ENCODE measurements at regions not wholly inside any gene's neighbourhood (a gene's known extent, or its start where the extent isn't known, plus 50 kb on each side); places are given as distances from the start of the nearest gene placed in this dataset.

DNA sequence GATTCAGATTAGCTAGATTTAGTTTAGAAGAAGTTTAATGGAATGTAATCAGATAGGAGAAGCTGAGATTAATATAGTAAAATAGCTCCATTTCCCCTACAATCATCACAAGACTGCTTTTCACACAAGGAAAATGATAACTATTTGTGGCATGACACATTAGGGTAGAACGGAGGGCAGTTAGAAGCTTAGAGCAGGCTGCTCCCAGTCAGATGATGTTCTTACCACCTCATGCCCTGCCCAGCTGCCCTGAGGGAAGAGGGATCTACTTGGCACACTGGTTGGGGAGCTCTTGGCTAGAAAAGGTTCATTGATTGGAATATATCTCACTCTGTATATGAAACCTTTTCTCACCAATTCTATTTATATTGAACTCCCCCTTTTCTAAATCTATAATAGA is 180.7 kb upstream of the IL15 start:
- Histone ChIP-seq H3K36me3 (ENCODE audit: insufficient read depth, low read length) (no peaks in the 10 kb centered on the region), H3K4me2 (ENCODE audit: low read depth, low read length, poor library complexity, severe bottlenecking) (no peak overlapping the region), H2AFZ (ENCODE audit: low read length) (no peak overlapping the region), H3K9ac (ENCODE audit: low read length) (no peak overlapping the region), H3K9me3 (ENCODE audit: low read length) (peaks cover 8% of the 10 kb centered on the region; the same call in 1 of the 2 replicates), H3K4me1 (ENCODE audit: low read length) (no peaks in the 10 kb centered on the region), H3K9me2 (replicated peaks; ENCODE audit: insufficient read depth, low read length) (no peaks in the 10 kb centered on the region; the same call in 1 of the 2 replicates), H3K27ac (ENCODE audit: low read length) (no peak overlapping the region), H3K79me2 (ENCODE audit: low read length) (no peaks in the 10 kb centered on the region), H3K4me3 (ENCODE audit: low read length) (no peak overlapping the region), H3K27me3 (ENCODE audit: low read length) (no peaks in the 10 kb centered on the region), H4K20me1 (ENCODE audit: insufficient read depth, low read depth, low read length) (no peaks in the 10 kb centered on the region)
- no peak for DNase-seq

DNA sequence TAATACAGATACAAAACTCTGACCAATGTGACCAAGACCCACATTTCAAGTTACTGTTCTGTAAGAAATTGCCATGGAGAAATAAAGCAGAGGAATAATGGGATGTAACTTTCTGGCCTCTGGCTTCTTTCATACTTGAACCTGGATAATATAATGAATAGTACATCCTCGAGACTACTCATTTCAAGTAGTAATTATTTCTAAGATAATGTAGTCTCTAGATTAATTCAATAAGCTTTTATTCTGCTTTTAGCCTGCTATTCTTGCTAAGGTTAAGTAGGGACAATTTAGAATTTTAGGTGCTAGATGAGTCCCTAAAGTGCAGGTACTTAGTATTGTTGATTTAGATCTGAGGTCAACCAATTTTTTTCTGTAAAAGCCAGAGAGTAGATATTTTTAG is 178.7 kb upstream of the IL15 start:
- H3K4me2 ChIP-seq (ENCODE audit: low read depth, low read length, poor library complexity, severe bottlenecking): no peak overlapping the region
- no peak overlapping the region for H2AFZ ChIP-seq (ENCODE audit: low read length)
- H3K9ac ChIP-seq (ENCODE audit: low read length): no peak overlapping the region
- no peaks in the 10 kb centered on the region for H4K20me1 ChIP-seq (ENCODE audit: insufficient read depth, low read depth, low read length)
- H3K9me2 ChIP-seq (replicated peaks; ENCODE audit: insufficient read depth, low read length): no peaks in the 10 kb centered on the region; the same call in 1 of the 2 replicates
- no peak overlapping the region for H3K27ac ChIP-seq (ENCODE audit: low read length)
- H3K4me1 ChIP-seq (ENCODE audit: low read length): no peaks in the 10 kb centered on the region
- no peak overlapping the region for H3K4me3 ChIP-seq (ENCODE audit: low read length)
- H3K9me3 ChIP-seq (ENCODE audit: low read length): peaks cover 5% of the 10 kb centered on the region; the same call in 1 of the 2 replicates
- H3K27me3 ChIP-seq (ENCODE audit: low read length): no peaks in the 10 kb centered on the region
- no peak for DNase-seq
- H3K36me3 ChIP-seq (ENCODE audit: insufficient read depth, low read length): no peaks in the 10 kb centered on the region
- no peaks in the 10 kb centered on the region for H3K79me2 ChIP-seq (ENCODE audit: low read length)

DNA sequence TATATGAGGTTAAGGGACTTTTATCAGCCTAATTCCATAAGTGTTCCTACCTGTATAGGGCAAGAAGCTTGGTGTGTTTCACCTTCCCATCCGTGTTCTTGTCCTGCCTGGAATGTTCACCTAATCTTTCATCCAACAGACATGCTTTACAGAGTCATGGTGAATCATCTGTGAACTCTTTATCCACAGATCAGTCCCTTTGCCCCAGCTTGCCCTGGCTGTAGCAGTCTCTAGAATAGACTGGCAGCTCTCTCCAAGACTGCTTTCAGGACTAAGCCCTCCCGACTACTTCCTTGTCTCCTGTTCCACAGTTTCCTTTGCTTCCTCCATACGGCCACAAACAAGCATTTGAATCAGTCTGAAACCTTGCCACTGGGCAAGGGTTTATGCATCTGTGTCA is 177.9 kb upstream of the IL15 start:
- Histone ChIP-seq H3K36me3 (ENCODE audit: insufficient read depth, low read length) (no peaks in the 10 kb centered on the region), H3K27me3 (ENCODE audit: low read length) (no peaks in the 10 kb centered on the region), H3K4me1 (ENCODE audit: low read length) (no peaks in the 10 kb centered on the region), H3K79me2 (ENCODE audit: low read length) (no peaks in the 10 kb centered on the region), H3K9me3 (ENCODE audit: low read length) (0 out of 2 replicates have a peak, but pooled peaks cover 3% of the 10 kb centered on the region), H3K9ac (ENCODE audit: low read length) (no peak overlapping the region), H4K20me1 (ENCODE audit: insufficient read depth, low read depth, low read length) (no peaks in the 10 kb centered on the region), H3K9me2 (replicated peaks; ENCODE audit: insufficient read depth, low read length) (no peaks in the 10 kb centered on the region; the same call in 1 of the 2 replicates), H3K27ac (ENCODE audit: low read length) (no peak overlapping the region), H3K4me3 (ENCODE audit: low read length) (no peak overlapping the region), H2AFZ (ENCODE audit: low read length) (no peak overlapping the region), H3K4me2 (ENCODE audit: low read depth, low read length, poor library complexity, severe bottlenecking) (no peak overlapping the region)
- no peak for DNase-seq

DNA sequence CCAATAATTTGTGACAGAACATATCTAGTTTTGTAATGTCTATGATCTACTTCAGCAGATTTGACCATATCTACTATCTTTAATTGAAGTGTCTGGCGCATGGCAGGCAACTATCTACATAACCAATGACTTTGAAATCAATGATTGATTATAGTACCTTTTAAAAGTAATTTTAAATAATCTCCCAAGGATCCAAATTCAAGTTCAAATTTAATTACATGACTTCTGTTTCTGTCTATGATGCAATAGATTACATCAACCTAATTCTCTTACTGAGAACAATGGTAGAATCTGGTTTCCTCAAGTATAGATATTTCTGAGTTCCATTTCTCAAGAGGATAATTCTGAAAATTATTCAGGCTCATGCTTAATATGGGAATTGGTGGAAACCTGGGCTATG is 177.4 kb upstream of the IL15 start:
- no peak overlapping the region for H3K27ac ChIP-seq (ENCODE audit: low read length)
- H2AFZ ChIP-seq (ENCODE audit: low read length): no peak overlapping the region
- H3K36me3 ChIP-seq (ENCODE audit: insufficient read depth, low read length): no peaks in the 10 kb centered on the region
- H3K79me2 ChIP-seq (ENCODE audit: low read length): no peaks in the 10 kb centered on the region
- H3K4me1 ChIP-seq (ENCODE audit: low read length): no peaks in the 10 kb centered on the region
- H3K9ac ChIP-seq (ENCODE audit: low read length): no peak overlapping the region
- H3K9me2 ChIP-seq (replicated peaks; ENCODE audit: insufficient read depth, low read length): no peaks in the 10 kb centered on the region; the same call in 1 of the 2 replicates
- H4K20me1 ChIP-seq (ENCODE audit: insufficient read depth, low read depth, low read length): no peaks in the 10 kb centered on the region
- H3K4me2 ChIP-seq (ENCODE audit: low read depth, low read length, poor library complexity, severe bottlenecking): no peak overlapping the region
- no peak for DNase-seq
- H3K4me3 ChIP-seq (ENCODE audit: low read length): no peak overlapping the region
- 0 out of 2 replicates have a peak, but pooled peaks cover 3% of the 10 kb centered on the region for H3K9me3 ChIP-seq (ENCODE audit: low read length)
- H3K27me3 ChIP-seq (ENCODE audit: low read length): no peaks in the 10 kb centered on the region

DNA sequence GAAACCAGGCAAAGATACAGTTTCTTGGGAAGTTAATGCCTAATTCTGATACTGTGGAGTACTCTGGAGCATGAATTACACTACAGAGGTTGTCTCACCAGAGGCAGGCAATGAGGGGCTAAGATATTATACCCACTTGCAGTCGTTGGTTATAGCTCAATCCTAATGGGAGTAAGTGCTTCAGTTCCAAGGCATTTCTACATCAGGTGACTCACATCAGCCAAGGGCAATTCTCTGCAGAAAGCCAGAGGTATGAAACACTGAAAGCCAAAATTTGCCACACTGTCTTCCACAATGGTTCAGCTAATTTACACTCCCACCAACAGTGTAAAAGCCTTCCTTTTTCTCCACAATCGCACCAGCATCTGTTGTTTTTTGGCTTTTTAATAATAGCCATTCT is 174.0 kb upstream of the IL15 start:
- no peak overlapping the region for H3K4me2 ChIP-seq (ENCODE audit: low read depth, low read length, poor library complexity, severe bottlenecking)
- no peak overlapping the region for H3K9ac ChIP-seq (ENCODE audit: low read length)
- H2AFZ ChIP-seq (ENCODE audit: low read length): no peak overlapping the region
- H3K27me3 ChIP-seq (ENCODE audit: low read length): no peaks in the 10 kb centered on the region
- no peak overlapping the region for H3K27ac ChIP-seq (ENCODE audit: low read length)
- H3K4me1 ChIP-seq (ENCODE audit: low read length): no peaks in the 10 kb centered on the region
- H3K79me2 ChIP-seq (ENCODE audit: low read length): no peaks in the 10 kb centered on the region
- no peaks in the 10 kb centered on the region for H3K36me3 ChIP-seq (ENCODE audit: insufficient read depth, low read length)
- no peak overlapping the region for H3K4me3 ChIP-seq (ENCODE audit: low read length)
- no peaks in the 10 kb centered on the region for H4K20me1 ChIP-seq (ENCODE audit: insufficient read depth, low read depth, low read length)
- DNase-seq: no peak
- no peaks in the 10 kb centered on the region; the same call in 1 of the 2 replicates for H3K9me2 ChIP-seq (replicated peaks; ENCODE audit: insufficient read depth, low read length)
- peaks cover 5% of the 10 kb centered on the region for H3K9me3 ChIP-seq (ENCODE audit: low read length)

DNA sequence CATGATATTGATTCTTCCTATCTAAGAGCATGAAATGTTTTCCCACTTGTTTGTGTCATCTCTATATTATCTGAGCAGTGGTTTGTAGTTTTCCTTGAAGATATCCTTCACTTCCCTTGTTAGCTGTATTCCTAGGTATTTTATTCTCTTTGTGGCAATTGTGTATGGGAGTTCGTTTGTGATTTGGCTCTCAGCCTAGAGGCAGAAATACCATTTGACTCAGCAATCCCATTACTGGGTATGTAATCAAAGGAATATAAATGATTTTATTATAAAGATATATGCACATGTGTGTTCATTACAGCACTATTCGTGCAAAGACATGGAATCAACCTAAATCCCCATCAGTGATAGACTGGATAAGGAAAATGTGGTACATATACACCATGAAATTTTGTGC is 172.7 kb upstream of the IL15 start:
- H3K27ac ChIP-seq (ENCODE audit: low read length): no peak overlapping the region
- H3K27me3 ChIP-seq (ENCODE audit: low read length): no peaks in the 10 kb centered on the region
- H3K9me3 ChIP-seq (ENCODE audit: low read length): peaks cover 5% of the 10 kb centered on the region
- no peaks in the 10 kb centered on the region for H3K79me2 ChIP-seq (ENCODE audit: low read length)
- no peak overlapping the region for H2AFZ ChIP-seq (ENCODE audit: low read length)
- no peak overlapping the region for H3K4me3 ChIP-seq (ENCODE audit: low read length)
- no peaks in the 10 kb centered on the region for H4K20me1 ChIP-seq (ENCODE audit: insufficient read depth, low read depth, low read length)
- H3K4me1 ChIP-seq (ENCODE audit: low read length): no peaks in the 10 kb centered on the region
- no peak for DNase-seq
- no peaks in the 10 kb centered on the region for H3K36me3 ChIP-seq (ENCODE audit: insufficient read depth, low read length)
- H3K9me2 ChIP-seq (replicated peaks; ENCODE audit: insufficient read depth, low read length): no peaks in the 10 kb centered on the region; the same call in 1 of the 2 replicates
- H3K4me2 ChIP-seq (ENCODE audit: low read depth, low read length, poor library complexity, severe bottlenecking): no peak overlapping the region
- no peak overlapping the region for H3K9ac ChIP-seq (ENCODE audit: low read length)

DNA sequence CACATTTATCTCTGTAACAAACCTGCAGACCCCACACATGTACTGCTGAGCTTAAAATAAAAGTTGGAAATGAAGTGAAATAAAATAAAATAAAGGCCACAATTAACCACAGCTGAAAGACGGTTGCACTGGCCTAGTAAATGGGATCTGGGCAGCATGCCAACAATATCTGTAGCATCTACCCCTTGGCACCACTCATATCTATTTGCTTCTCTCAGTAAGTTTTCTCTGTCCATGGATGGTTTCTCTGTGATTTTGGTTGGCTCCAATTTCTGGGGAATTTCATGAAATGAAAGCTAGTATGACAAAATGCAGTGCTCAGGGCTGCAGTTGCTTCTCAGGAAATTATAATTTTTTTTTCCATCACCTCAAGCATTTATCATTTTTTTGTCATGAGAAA is 172.0 kb upstream of the IL15 start:
- Histone ChIP-seq H3K9ac (ENCODE audit: low read length) (no peak overlapping the region), H3K9me2 (replicated peaks; ENCODE audit: insufficient read depth, low read length) (no peaks in the 10 kb centered on the region; the same call in 1 of the 2 replicates)

DNA sequence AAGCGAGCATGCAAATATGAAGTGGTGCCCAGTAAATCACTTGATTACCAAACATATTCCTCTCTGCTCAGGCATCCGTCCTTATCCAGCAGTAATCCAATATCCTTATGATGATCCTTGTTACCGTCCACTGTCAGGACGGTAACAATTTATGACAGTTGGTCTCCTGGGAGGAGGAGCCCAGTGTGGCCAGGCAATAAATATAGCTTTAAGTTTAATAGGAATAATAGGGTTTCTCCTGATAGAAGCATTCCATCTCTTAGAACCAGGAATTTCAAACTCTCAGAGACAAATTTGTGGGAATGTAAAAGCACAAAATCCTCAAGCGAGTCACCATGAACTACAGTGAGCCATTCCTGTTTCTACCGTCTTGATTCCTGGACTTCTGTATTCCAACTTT is 171.2 kb upstream of the IL15 start:
- H3K9me3 ChIP-seq (ENCODE audit: low read length): peaks cover 5% of the 10 kb centered on the region
- no peak overlapping the region for H3K4me2 ChIP-seq (ENCODE audit: low read depth, low read length, poor library complexity, severe bottlenecking)
- no peak overlapping the region for H2AFZ ChIP-seq (ENCODE audit: low read length)
- no peak overlapping the region for H3K9ac ChIP-seq (ENCODE audit: low read length)
- no peaks in the 10 kb centered on the region for H3K4me1 ChIP-seq (ENCODE audit: low read length)
- no peaks in the 10 kb centered on the region for H3K27me3 ChIP-seq (ENCODE audit: low read length)
- H3K9me2 ChIP-seq (replicated peaks; ENCODE audit: insufficient read depth, low read length): no peaks in the 10 kb centered on the region
- H4K20me1 ChIP-seq (ENCODE audit: insufficient read depth, low read depth, low read length): no peaks in the 10 kb centered on the region
- H3K79me2 ChIP-seq (ENCODE audit: low read length): no peaks in the 10 kb centered on the region
- no peak overlapping the region for H3K27ac ChIP-seq (ENCODE audit: low read length)
- H3K4me3 ChIP-seq (ENCODE audit: low read length): no peak overlapping the region
- DNase-seq: no peak
- no peaks in the 10 kb centered on the region for H3K36me3 ChIP-seq (ENCODE audit: insufficient read depth, low read length)

More for the DNA sequence above, 172.0 kb upstream of the IL15 start:
- Histone ChIP-seq H3K9me3 (ENCODE audit: low read length) (peaks cover 5% of the 10 kb centered on the region), H2AFZ (ENCODE audit: low read length) (no peak overlapping the region), H3K4me3 (ENCODE audit: low read length) (no peak overlapping the region), H3K27ac (ENCODE audit: low read length) (no peak overlapping the region), H3K4me1 (ENCODE audit: low read length) (no peaks in the 10 kb centered on the region), H3K79me2 (ENCODE audit: low read length) (no peaks in the 10 kb centered on the region), H3K36me3 (ENCODE audit: insufficient read depth, low read length) (no peaks in the 10 kb centered on the region), H3K4me2 (ENCODE audit: low read depth, low read length, poor library complexity, severe bottlenecking) (no peak overlapping the region), H3K27me3 (ENCODE audit: low read length) (no peaks in the 10 kb centered on the region), H4K20me1 (ENCODE audit: insufficient read depth, low read depth, low read length) (no peaks in the 10 kb centered on the region)
- no peak for DNase-seq

DNA sequence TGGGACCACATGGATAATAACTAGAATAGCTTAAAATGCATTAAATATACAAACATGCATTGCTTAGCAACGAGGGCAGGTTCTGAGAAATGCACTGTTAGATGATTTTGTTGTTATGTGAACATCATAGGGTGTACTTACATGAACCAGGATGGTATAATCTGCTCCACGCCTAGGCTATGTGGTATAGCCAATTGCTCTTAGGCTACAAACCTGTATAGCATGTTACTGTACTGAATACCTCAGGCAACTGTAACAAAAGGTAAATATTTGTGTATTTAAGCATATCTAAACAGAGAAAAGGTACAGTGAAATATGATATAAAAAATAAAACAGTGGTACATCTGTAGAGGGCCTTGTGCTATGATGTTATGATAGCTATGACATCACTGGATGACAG is 169.2 kb upstream of the IL15 start:
- no peak overlapping the region for H3K9ac ChIP-seq (ENCODE audit: low read length)
- DNase-seq: no peak
- no peaks in the 10 kb centered on the region for H3K9me2 ChIP-seq (replicated peaks; ENCODE audit: insufficient read depth, low read length)
- no peaks in the 10 kb centered on the region for H3K79me2 ChIP-seq (ENCODE audit: low read length)
- H2AFZ ChIP-seq (ENCODE audit: low read length): no peak overlapping the region
- no peak overlapping the region for H3K4me2 ChIP-seq (ENCODE audit: low read depth, low read length, poor library complexity, severe bottlenecking)
- H3K4me3 ChIP-seq (ENCODE audit: low read length): no peak overlapping the region
- peaks cover 8% of the 10 kb centered on the region for H3K9me3 ChIP-seq (ENCODE audit: low read length)
- H3K36me3 ChIP-seq (ENCODE audit: insufficient read depth, low read length): no peaks in the 10 kb centered on the region
- no peaks in the 10 kb centered on the region for H3K4me1 ChIP-seq (ENCODE audit: low read length)
- no peak overlapping the region for H3K27ac ChIP-seq (ENCODE audit: low read length)
- H4K20me1 ChIP-seq (ENCODE audit: insufficient read depth, low read depth, low read length): no peaks in the 10 kb centered on the region
- H3K27me3 ChIP-seq (ENCODE audit: low read length): no peaks in the 10 kb centered on the region
